Heart left ventricle (tissue), 16 donors: ENCODE measurements at regions not wholly inside any gene's neighbourhood (a gene's known extent, or its start where the extent isn't known, plus 50 kb on each side); places are given as distances from the start of the nearest gene placed in this dataset.
"Not testable (repeated sequence)": the region's sequence is repeated elsewhere in the genome, so short reads cannot be mapped to it uniquely, and the experiment has no call there.

Source experiments
- ATAC-seq, 4 donors: fragments of 200-7000 bp; cut with Tn5 transposase; one replicate each; pipeline ENCODE4 v1.9.1; 2020 to 2022; ENCODE audit warnings: moderate library complexity in 4 of 4, mild to moderate bottlenecking in 3 of 4, moderate number of reproducible peaks in 1 of 4
- DNase-seq, 5 donors: peaks; one replicate each; pipeline ENCODE4 v3.0.0-alpha.2; 2020
- H3K27ac ChIP-seq, 12 donors: fragments of 200-600 bp; sonication (generic) in 4 of 12; one replicate each; pipeline versions ENCODE4 v1.5.0 to v1.8.0; 2016 to 2022; ENCODE audit warnings: mild to moderate bottlenecking in 2 of 12
- H3K27me3 ChIP-seq, 9 donors: fragments of 200-600 bp; sonication (generic) in 2 of 9; one replicate each; pipeline versions ENCODE4 v1.5.1 to v1.8.0; 2016 to 2022; ENCODE audit warnings: mild to moderate bottlenecking in 3 of 9
- H3K36me3 ChIP-seq, 9 donors: fragments of 200-600 bp; sonication (generic) in 2 of 9; one replicate each; pipeline versions ENCODE4 v1.5.0 to v1.8.0; 2018 to 2022; ENCODE audit warnings: mild to moderate bottlenecking in 2 of 9
- H3K4me1 ChIP-seq, 12 donors: fragments of 200-600 bp; sonication (generic) in 4 of 12; one replicate each; pipeline versions ENCODE4 v1.5.0 to v1.8.0; 2016 to 2022; ENCODE audit warnings: mild to moderate bottlenecking in 3 of 12
- H3K4me3 ChIP-seq, 12 donors: fragments of 200-600 bp; sonication (generic) in 4 of 12; one replicate each; pipeline versions ENCODE4 v1.5.0 to v1.8.0; 2017 to 2022; ENCODE audit warnings: mild to moderate bottlenecking in 9 of 12, moderate library complexity in 4 of 12
- H3K9me3 ChIP-seq, 12 donors: fragments of 200-600 bp; sonication (generic) in 4 of 12; one replicate each; pipeline versions ENCODE4 v1.5.0 to v1.8.0; 2016 to 2022; ENCODE audit warnings: mild to moderate bottlenecking in 1 of 12
- CTCF ChIP-seq, 12 donors: fragments of 200-600 bp; sonication (generic) in 4 of 12; IDR thresholded peaks; one replicate each; pipeline versions ENCODE4 v1.5.0 to v1.8.0; 2018 to 2022; ENCODE audit warnings: antibody characterized with exemption in 12 of 12, mild to moderate bottlenecking in 5 of 12
- POLR2A ChIP-seq, 2 donors: fragments of 450-650 bp; IDR thresholded peaks; one replicate each; pipeline ENCODE4 v1.6.1; 2017; ENCODE audit warnings: antibody characterized with exemption in 2 of 2, mild to moderate bottlenecking in 2 of 2, moderate library complexity in 2 of 2
- WGBS, 4 donors: extraction: QIAGEN DNeasy Blood & Tissue Kit in 2 of 4; methylation state at CpG; one replicate each; pipeline versions ENCODE4 v1.1.5 to v1.1.7; 2013 to 2018; 5-methylcytosine and 5-hydroxymethylcytosine counted together
- intact Hi-C, 10 donors: fragments of 100-400 bp; cut with DNase I; formaldehyde crosslinking; loops; one replicate each; pipeline versions ENCODE4 v1.11.1 to v1.14.2; 2022
- donor health status: ischemic (EF 13 %, LVEDD 7.1; RV severe dilation, severe dysfunction).
- donor health status: healthy with polysubstance abuse.
- donor health status: DM: no; HTN: yes; CAD: no.
- donor health status: DM: no; HTN: no; CAD: no.
- donor health status: ischemic (EF 25% LVEDD 6.9; RV normal size, moderate dysfunction).
- donor health status: ischemic (EF 25% LVEDD 5.7; RV mildly dilated, moderate dysfunction).
- donor health status: healthy.
- donor health status: DM: yes; HTN: yes; CAD: no.
- donor health status: ischemic (EF 35%, LVEDD 5.7; RV mildly dilated, moderate dysfunction).
- donor health status: nonischemic (EF 11% LVEDD 7.7; RV severe dilation, severe dysfunction).
- donor health status: DM: yes; HTN: yes; CAD: no.
- donor health status: PGD.
- donor health status: ischemic (EF 29% LVEDD 5.4; RV normal size, mild dysfunction).
- donor health status: nonischemic (EF 23%, LVEDD 6.1; RV moderate dilation, normal function).

- not testable (repeated sequence) for H3K27ac ChIP-seq, H3K27me3 ChIP-seq, H3K4me3 ChIP-seq, DNase-seq, ATAC-seq, H3K36me3 ChIP-seq
- Histone ChIP-seq H3K4me1 (peaks cover 0 to 46% (median 24%) of the 10 kb centered on the region in 12 donors), H3K9me3 (peaks cover 0 to 37% (median 11%) of the 10 kb centered on the region in 12 donors)
- intact Hi-C loops = loop anchor here in 4 of 10 donors (5.0 to 10.0 kb wide), 4 partner anchors 86 to 356 kb away; partner anchors contain the start of gene BFSP1 (in 1 of the 4)
- WGBS, 4 donors = 93 to 98% (median 96%) methylated on average over 4 of the region's 4 CpGs
Observed at GRCh38 chr20:17891131-17891530, 77.5 kb downstream of the SNX5 start.

GRCh38 chr20:17890330-17890729 lies 78.3 kb downstream of the SNX5 start:
- no peak overlapping the region for H3K27ac ChIP-seq
- TF ChIP-seq CTCF (IDR thresholded peaks at IDR 0.05) = no peak
- no peak for TF ChIP-seq POLR2A (IDR thresholded peaks at IDR 0.05)
- no peak overlapping the region for H3K4me3 ChIP-seq
- H3K36me3 ChIP-seq = no peaks in the 10 kb centered on the region
- H3K4me1 ChIP-seq = peaks cover 0 to 46% (median 24%) of the 10 kb centered on the region in 12 donors
- H3K9me3 ChIP-seq = peaks cover 0 to 37% (median 11%) of the 10 kb centered on the region in 12 donors
- intact Hi-C loops = loop anchor here in 4 of 10 donors (5.0 to 10.0 kb wide), 4 partner anchors 86 to 356 kb away; partner anchors contain the start of gene BFSP1 (in 1 of the 4)
- no peaks in the 10 kb centered on the region for H3K27me3 ChIP-seq
- ATAC-seq (no peak), DNase-seq (no peak)
- 90 to 97% (median 93%) methylated on average over 3 of the region's 3 CpGs for WGBS, 4 donors

- 75 to 87% (median 78%) methylated on average over 1 of the region's 1 CpG for WGBS, 4 donors
- TF ChIP-seq CTCF (IDR thresholded peaks at IDR 0.05) (no peak), POLR2A (IDR thresholded peaks at IDR 0.05) (no peak)
- Histone ChIP-seq H3K27me3 (no peaks in the 10 kb centered on the region), H3K36me3 (no peaks in the 10 kb centered on the region), H3K4me3 (no peak overlapping the region), H3K27ac (no peak overlapping the region), H3K4me1 (peaks cover 0 to 45% (median 22%) of the 10 kb centered on the region in 12 donors), H3K9me3 (peaks cover 0 to 37% (median 11%) of the 10 kb centered on the region in 12 donors)
- intact Hi-C loops = no loop called here
- ATAC-seq = no peak
- DNase-seq = no peak
Observed at GRCh38 chr20:17889226-17889625, 79.4 kb downstream of the SNX5 start.

GRCh38 chr20:17888044-17888443 lies 80.5 kb downstream of the SNX5 start:
- H3K27ac ChIP-seq = no peak overlapping the region
- intact Hi-C loops = no loop called here
- H3K4me3 ChIP-seq = no peak overlapping the region
- H3K4me1 ChIP-seq = peaks cover 0 to 37% (median 22%) of the 10 kb centered on the region in 12 donors
- 67 to 91% (median 69%) methylated on average over 9 of the region's 9 CpGs for WGBS, 4 donors
- DNase-seq (no peak), ATAC-seq (no peak)
- H3K9me3 ChIP-seq = peaks cover 0 to 33% (median 11%) of the 10 kb centered on the region in 12 donors
- H3K27me3 ChIP-seq = no peaks in the 10 kb centered on the region
- no peak for TF ChIP-seq CTCF (IDR thresholded peaks at IDR 0.05)
- no peaks in the 10 kb centered on the region for H3K36me3 ChIP-seq
